OCI-LY1 (cell line): ENCODE measurements at regions not wholly inside any gene's neighbourhood (a gene's known extent, or its start where the extent isn't known, plus 50 kb on each side); places are given as distances from the start of the nearest gene placed in this dataset.

ENCODE experiments used
- CTCF ChIP-seq: fragments of 200-600 bp; sonication (generic), shearing (Covaris generic); IDR thresholded peaks from 2 replicates; pipeline ENCODE4 v1.5.1; 2017; ENCODE audit warnings: mild to moderate bottlenecking, antibody characterized with exemption, low read length, moderate library complexity, mixed read lengths
- EZH2 ChIP-seq: fragments of 200-600 bp; sonication (generic), shearing (Covaris generic); IDR thresholded peaks from 2 replicates; pipeline ENCODE4 v1.8.0; 2017; ENCODE audit warnings: borderline replicate concordance, mixed run types, mild to moderate bottlenecking, antibody characterized with exemption, low read length, moderate library complexity, mixed read lengths

GRCh38 chrY:6811633-6812032 is 98.9 kb upstream of the TBL1Y start:
- TF ChIP-seq CTCF (peak; percentile 43), EZH2 (no peak)
